HG03025 (cell line): ENCODE measurements at regions not wholly inside any gene's neighbourhood (a gene's known extent, or its start where the extent isn't known, plus 50 kb on each side); places are given as distances from the start of the nearest gene placed in this dataset.
A peak's percentile ranks its signal among the peaks of the same experiment; 100 is the strongest.

Experiments used
- ATAC-seq: cut with Tn5 transposase; IDR thresholded peaks from one replicate; pipeline ENCODE4 v1.9.1; 2021; ENCODE audit warnings: mild to moderate bottlenecking, moderate library complexity; ENCODE audit not compliant: unreplicated experiment, low FRiP score

DNA sequence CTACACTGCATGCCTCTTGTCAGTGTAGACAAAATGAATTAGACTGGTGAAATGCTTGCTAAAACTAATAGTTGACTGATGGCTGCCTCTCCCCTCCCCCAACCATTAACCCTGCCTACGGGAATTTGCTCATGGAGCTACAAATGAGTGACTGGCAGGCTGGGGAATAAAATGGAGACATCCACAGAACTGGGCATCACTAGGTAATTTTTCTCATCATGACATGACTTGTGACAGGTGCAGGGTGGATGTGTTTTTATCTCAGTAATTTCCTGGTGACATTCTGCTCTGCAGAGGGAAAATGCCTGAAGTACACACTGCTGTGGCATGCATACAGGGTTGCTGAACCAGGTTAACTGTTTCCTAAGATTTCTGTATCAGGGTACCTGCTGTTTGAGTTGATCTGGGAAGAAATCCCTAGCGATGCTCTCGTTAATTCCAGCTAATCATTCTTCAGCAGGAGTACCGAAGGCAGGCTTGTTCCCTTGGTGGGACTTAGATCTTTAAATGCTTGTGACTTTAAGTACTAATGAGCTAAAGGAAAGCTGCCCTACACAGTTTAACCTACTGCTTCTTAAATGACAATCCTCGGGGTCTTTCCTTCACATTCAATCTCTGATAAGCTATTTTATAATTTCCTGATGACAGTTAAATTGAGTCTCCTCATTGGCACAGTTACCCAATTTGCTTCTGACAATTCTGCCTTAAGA lies 376.3 kb upstream of the LCORL start:
- no peak for ATAC-seq

DNA sequence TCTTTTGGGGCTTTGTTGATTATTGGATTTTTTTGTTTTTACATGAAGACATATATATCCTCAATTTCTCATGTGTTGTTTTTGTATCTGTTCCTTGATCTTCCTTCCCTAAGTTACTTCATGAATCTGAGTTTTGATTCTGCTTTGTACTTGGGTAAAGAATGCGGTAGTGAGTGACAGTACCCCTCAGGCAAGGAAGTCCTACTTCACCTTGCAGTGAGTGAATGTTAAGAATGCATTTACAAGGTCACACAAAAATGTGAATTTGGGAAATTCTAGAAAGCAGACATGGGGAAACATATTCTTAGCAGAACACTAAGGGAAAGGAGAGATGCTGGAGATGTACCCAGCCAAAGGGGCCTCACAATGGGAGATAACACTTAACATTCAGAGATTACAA lies 373.1 kb upstream of the LCORL start:
- ATAC-seq: no peak

DNA sequence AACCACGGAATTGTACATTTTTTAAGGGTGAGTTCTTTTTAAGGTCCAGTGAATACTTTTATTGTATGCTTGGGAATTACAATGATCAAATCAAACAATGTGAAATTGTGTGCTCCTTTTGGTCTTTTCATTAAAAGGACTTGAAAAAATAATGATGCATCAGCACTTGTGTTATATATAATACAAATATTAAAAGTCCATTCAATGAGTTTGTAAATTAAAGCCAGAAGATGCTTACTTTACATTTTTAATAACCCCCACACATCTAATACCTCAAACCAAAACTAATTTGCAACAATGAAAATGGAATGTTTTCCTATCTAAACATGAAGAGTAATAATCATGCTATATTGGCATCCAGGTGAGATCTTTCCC lies 369.8 kb upstream of the LCORL start:
- ATAC-seq: no peak

DNA sequence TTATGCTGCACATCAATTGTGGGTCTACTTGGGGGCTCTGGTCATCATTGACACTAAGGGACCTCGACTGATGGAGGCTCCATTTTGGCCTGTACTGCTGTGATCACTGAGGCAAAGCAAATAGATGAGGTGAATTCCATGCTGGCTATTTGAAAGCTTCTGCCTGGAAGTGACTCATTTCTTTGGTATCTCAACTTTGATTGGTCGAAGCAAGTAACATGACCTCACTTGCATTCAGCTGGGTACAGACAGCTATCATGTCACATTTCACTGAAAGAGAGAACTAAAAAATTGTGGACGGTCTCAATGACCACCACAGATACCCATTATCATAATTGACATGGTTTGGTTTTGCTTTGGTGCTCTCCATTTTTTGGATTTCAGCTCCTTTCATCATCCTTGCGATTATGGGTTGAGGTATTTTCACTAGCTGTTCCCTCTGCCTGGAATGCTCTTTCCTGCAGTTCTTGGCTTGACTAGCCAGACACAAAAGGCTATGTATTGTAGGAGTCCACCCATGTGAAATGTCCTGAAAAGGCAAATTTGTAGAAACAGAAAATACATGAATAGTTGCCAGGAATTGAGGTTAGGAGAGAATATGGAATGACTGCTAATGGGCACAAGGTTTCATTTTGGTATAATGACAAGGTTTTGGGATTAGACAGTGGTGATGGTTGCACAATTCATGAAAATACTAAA lies 369.2 kb upstream of the LCORL start:
- no peak for ATAC-seq

DNA sequence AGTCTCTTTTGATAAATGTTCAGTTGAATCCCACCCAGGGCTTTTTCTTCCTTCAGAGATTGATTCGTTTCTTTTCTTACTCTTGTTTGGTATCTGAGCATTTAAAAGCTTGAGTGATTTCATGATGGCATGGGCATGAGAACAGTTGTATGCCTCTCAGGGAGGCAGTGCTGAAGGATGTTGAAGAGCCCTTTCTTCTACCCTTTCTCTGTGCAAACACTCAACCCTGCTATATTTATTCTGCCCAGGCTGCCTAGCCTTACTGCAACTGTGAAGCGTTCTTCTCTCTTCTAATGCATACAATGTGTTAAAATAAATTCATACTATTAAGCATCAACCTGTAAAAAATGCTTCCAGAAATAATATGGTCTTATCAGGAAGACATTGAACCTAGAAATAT lies 367.6 kb upstream of the LCORL start:
- ATAC-seq: no peak

DNA sequence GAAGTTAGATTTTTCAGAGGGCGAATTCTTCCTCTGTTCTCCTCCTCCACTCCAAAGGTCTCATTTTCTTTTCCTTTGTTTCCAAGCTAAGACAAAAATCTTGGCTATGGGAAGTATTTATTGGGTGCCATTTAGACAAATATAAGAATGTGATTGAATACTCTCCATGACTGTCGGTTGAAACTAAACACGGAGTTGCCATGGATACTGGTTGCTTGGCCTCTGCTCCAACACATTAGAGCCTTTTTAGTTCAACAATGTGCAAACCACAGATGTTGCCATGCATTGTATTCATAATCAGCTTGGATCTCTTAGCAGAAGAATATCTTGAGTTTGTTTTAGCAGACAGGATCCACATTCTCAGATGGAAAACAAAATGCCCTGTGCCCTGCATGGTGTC lies 366.5 kb upstream of the LCORL start:
- ATAC-seq: no peak

DNA sequence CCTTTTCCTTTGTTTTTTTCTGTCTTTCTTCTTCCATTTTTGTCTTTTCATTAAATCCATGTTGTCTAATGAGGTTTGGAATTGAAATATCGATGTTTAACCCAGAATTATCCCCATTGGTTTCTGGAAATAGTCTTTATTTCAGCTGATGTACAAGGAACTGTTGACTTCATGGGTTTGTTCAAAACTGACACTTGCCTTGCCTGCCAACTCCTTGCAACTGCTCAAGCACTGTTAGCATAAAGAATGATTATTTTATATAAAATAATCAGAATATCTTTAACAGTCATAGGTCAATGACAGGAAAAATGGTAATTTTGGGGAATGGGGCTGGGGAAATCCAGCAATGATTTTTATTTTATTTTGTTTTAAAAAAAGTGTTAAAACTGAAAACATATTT lies 359.6 kb upstream of the LCORL start:
- ATAC-seq: no peak

DNA sequence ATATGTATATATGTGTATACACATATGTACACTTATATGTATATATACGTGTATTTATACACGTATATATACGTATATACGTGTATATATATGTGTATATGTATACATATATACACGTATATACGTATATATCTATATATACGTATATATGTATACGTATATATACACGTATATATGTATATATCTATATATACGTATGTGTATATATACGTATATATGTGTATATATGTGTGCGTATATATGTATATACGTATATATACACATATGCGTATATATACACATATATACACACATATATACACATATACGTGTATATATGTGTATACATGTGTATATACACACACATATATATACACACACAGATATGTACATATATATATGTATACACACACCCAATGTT lies 348.0 kb upstream of the LCORL start:
- ATAC-seq: no peak

DNA sequence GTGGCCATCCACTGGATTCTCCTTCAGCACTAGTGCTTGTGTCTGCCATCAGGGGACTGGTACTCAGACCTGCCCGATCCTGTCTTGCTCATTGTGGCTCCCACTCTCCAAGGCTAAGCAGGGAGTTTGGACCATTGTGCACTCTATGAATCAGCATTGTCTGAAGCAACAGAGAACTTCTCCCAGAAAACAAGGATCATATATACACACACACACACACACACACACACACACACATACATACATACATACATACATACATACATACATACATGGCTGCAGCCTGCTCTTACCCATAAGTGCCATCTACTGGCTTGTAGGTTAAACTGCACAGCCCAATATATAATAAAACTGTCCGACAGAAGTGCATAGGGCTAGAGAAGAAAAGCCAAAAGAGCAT lies 345.3 kb upstream of the LCORL start:
- ATAC-seq: peak; percentile 82

DNA sequence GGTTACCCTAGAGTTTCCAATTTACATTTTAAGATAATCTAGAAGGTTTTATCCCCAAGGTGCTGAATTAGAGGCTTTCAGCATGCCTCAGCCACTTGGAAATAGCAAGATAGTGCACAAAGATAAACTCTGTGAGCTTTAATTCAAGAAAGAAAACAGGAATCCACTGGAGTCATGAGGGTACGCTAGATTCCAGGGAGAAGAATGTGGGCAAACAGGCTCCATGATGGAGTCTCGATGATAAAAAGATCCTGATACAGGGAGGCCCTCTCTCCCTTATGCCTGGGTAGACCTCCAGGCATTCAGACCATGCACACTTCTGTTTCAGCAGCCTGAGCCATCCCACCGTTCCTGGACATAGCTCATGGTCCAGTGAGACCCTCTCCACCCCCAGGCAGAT lies 344.6 kb upstream of the LCORL start:
- no peak for ATAC-seq

DNA sequence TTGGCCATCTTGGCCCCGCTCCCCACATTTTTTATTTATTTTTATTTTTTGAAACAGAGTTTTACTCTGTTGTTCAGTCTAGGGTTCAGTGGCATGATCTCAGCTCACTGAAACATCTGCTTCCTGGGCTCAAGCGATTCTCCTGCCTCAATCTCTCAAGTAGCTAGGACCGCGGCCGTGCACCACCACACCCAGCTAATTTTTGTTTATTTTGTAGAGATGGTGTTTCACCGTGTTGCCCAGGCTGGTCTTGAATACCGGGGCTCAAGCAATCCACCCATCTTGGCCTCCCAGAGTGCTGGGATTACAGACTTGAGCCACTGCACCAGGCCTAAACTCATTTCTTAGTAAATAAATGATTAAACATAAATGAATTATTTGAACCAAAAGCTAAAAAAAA lies 322.0 kb upstream of the LCORL start:
- no peak for ATAC-seq

DNA sequence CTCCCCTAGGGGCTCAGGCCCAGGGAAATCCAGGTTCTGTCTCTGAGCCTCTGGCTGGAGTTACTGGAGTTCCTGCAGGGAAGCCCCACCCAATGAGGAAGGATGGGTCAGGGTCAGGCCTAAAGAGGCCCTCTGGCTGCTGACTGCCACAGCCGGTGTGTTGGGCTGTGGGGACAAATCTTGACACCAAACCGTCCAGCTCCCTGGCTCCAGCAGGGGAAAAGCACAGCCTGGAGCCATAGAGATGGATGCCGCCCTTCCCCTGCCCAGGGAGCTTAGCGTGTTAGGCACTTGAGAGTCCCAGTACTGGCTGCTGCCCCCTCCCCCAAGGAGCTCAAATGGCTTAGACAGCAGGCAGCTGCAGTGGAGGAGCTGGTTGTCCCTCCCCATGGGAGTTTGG lies 321.3 kb upstream of the LCORL start:
- no peak for ATAC-seq

DNA sequence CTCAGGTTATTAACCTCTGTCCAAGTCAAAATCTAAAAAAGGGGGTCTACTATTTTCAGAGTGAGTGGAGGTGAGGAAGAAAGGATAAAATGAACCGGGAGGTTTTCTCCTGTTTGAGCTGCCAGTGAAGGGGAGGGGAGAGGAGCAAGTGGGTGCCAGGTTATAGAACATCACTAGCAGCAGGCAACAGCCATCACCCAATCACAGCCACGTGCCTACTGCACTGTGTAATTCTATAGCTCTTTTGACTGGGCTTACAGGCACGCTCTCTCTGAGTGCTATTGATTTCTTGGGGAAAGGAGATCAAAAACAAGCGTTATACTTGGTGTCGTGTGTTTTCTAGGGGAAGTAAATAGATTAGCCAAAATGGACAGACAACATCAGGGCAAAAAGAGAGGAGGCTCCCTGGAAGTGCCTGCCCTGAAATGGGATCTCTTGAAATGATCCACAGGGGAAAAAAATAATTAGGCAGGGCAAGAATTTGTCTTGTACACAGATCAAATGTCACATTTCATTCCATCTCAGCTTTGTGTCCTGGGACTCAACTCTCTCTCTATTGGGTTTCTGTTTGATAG lies 300.5 kb upstream of the LCORL start:
- no peak for ATAC-seq

DNA sequence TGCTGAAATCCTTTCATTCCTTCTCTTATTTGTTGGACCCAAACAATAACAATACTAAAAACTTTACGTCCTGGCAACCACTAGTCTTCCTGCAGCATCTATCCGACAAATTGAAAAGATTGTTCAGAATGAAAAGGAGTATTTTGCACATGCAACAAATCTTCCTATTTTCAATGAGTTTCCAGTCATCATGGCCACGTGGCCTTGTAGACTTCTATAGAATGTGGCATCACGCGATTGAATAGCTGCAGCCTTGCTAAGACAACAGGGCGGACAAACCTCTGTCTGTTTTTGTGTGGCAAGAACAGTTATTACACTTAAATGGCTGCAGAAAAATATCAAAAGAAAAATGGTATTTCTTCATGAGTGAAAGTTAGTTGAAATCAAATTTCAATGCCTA lies 297.9 kb upstream of the LCORL start:
- no peak for ATAC-seq

DNA sequence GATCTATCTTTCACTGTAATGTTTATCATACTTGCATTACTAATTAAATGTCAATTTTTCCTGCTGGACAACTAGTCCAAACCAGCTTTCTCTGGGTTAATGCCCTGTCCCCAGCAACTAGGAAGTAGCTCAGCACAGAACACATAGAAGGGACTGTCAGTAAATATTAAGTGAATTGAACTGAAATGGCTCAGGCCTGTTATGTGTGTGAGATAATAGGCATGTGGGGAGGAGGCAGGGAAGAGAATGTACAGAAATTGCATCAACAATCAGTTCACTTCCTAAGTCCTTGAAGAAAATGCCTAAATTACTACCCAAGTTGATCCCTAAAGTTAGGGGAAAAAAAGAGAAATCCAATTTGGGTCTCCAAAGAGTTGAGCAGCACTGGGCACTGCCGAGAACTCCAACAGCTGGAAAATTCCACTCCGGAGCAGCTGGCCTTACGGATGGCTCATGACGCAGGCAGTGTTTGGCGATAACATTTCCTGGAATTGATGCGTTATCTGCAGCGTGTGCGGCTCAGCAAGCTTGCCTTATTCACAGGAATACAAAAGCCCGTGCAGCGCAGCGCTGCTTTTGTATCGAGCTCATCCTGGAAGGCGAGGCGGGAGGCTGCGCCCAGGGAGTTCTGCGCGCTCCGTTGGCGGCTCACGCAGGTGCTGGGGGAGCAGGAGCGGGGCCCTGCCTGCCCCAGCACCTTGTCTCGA lies 297.3 kb upstream of the LCORL start:
- no peak for ATAC-seq

DNA sequence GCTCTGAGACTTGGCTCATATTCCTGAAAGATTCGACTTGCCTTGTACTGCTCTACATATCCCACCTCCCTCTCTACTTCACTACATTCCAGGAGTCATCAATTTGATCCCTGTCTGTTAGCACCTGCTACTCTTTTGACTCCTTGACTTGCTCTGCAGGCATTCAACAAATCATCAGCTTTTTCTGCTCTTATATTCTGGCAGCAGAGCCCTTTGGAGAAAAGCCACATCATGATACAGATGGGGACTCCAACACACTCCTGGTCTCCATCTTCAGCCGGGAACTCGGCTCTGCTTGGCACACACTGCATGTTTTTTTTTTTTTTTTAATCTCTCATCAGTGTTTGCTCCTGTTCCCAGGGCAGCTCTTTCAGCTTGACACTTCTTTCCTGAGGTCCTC lies 293.2 kb upstream of the LCORL start:
- ATAC-seq: no peak

DNA sequence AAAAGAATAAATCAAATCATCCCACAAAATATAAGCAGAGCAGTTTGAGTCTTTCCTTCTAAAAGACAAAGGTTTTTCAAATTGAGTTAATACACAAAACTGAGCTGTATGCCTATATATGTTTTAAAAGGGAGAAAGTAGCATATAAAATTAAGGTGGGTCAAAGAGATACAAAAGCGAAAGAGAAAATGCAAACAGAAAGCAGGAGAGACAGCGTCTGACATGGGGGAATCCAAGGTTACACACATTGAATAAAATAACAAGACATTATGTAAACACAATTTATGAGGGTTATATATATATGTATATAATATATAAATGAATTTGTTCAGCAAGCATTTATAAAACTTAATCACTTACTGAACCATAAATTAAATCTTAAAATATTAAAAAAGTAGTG lies 276.1 kb upstream of the LCORL start:
- no peak for ATAC-seq

DNA sequence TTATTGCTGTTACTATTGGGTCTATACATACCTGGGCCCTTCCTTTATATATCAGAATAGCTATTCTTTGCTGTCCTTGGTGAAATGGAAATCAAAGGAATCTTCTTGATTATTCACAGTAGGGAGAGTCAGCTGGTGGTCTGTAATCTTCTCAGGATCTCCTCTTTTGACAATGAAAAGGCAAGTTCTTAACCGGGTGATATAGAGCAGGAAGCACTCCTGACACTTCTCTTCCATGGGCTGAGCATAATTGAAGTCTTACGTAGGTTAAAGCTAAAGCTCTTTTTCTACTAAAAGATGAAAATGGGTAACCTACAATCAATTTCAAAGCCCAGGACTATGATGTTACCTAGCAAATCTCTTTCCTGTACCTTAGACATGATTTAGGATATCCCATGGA lies 274.9 kb upstream of the LCORL start:
- no peak for ATAC-seq

DNA sequence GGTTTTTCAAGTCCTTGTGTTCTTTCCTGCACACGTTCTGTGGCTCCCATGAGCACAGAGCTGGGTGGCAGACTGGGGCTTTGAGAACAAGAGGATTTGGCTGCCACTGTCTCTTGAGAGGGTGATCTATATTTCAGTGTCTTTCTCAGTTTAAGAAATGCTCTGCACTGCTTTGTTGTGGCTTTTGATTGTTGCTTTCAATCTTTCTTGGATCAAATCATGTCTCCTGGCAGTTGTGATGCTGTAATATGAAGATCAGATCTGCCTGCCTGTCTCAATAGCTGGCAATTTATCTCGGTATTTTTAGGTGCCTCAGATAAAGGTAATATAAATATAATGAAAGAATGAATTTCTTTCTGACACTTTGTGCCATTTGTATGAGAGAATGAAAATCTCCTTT lies 273.3 kb upstream of the LCORL start:
- ATAC-seq: no peak

DNA sequence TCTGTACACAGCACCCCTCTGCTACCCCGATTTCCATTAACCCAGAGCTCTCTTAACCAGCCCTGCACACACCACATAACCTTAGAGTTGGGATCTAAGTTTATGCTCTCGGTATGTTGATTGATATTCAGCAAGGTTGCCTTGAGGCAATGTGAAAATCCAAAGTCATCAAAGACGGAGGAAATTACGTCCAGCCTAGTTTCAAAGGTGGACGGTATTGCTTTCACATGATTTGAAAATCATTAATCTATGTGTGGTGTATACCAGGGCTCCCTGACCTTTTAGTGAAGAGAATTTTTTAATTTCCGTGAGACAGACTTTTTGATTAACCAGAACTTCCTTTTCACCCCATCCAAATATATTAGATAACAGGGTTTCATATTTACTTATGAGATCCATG lies 272.5 kb upstream of the LCORL start:
- no peak for ATAC-seq

DNA sequence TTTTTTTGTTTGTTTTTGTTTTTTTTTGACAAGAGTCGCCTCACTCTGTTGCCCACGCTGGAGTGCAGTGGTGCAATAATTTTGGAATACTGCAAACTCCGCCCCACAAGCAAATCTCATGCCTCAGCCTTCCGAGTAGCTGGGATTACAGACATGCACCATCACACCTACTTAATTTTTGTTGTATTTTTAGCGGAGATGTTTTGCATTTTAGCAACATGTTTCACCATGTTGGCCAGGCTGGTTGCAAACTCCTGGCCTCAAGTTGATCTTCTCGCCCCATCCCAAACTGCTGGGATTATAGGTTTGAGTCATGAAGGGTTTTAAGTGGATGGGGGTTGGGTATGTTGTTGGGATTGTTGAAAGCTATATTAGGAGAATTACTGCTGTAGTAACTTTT lies 270.9 kb upstream of the LCORL start:
- ATAC-seq: no peak

DNA sequence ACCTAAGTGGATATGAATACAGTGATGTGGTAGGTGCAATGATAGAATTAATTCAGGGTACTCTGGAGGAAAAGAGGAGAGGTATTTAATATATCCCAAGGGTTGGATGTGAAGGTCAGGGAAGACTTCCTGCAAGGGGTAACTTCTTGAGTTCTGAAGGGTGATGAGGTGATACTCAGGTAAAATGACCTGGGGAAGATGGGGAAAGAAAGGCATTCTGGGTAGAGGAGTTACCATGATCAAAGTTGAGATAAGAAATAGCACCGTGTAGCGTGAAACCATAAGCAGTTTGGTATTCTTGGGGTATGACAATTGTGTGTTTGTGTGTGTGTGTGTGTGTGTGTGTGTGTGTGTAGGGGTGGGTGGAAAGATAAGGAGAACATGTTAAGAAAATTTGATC lies 270.4 kb upstream of the LCORL start:
- no peak for ATAC-seq
